ENCODE measurements at regions not wholly inside any gene's neighbourhood (a gene's known extent, or its start where the extent isn't known, plus 50 kb on each side); places are given as distances from the start of the nearest gene placed in this dataset.

GRCh38 chr17:71157297-71157696 is 963.5 kb upstream of the SOX9 start:
- no peak overlapping the region for H2BK5ac ChIP-seq (ENCODE audit: low read depth, low read length, poor library complexity, severe bottlenecking)
- WGBS, 2 experiments (ENCODE audit: extremely low coverage in 2 of 2, insufficient read length in 1 of 2), result no CpG with 5 or more reads among the region's 2 CpGs
- CTCF ChIA-PET, result interaction anchor here (1.4 kb wide), 1 partner anchor 9 kb away, joined by 3 read pairs; no protein-coding TSS in a partner anchor
- intact Hi-C loops (cut with micrococcal nuclease) (loop anchor here (5.0 kb wide), 1 partner anchor 110 kb away; no protein-coding TSS in a partner anchor), dilution Hi-C loops (cut with HindIII; ENCODE audit: low sequenced_read_pairs, unreplicated experiment) (no loop called here), in situ Hi-C loops (cut with MboI; ENCODE audit: low sequenced_read_pairs) (no loop called here)
- no peak for DNase-seq
- H2AK5ac ChIP-seq (ENCODE audit: low read depth, low read length), result no peak overlapping the region
- H2BK120ac ChIP-seq (ENCODE audit: low read depth, low read length), result no peak overlapping the region
- H3K4me2 ChIP-seq (ENCODE audit: low read depth, low read length), result no peak overlapping the region
- H3K4me3 ChIP-seq (ENCODE audit: insufficient read depth, low read depth, low read length), result no peak overlapping the region
- H4K5ac ChIP-seq (ENCODE audit: low read depth, low read length), result no peak overlapping the region
- H3K79me1 ChIP-seq (ENCODE audit: low read depth in 1 of 2, low read length in 2 of 2), result no peaks in the 10 kb centered on the region
- POLR2A ChIA-PET (ENCODE audit: unreplicated experiment), result no interaction called here
- H3K9ac ChIP-seq (ENCODE audit: low read depth, low read length), result no peak overlapping the region
- no peak overlapping the region for H2BK15ac ChIP-seq (ENCODE audit: low read depth, low read length)
- H2AFZ ChIP-seq (replicated peaks; ENCODE audit: low read length, poor library complexity), result no peak overlapping the region
- TF ChIP-seq NFE2L2 (IDR thresholded peaks at IDR 0.05; ENCODE audit: low read depth, low read length) (no peak), SMC3 (IDR thresholded peaks at IDR 0.05; ENCODE audit: low read depth, low read length) (no peak), BHLHE40 (IDR thresholded peaks at IDR 0.05; ENCODE audit: low read depth, low read length) (no peak), POLR2A (IDR thresholded peaks at IDR 0.05; ENCODE audit: low read depth, low read length) (no peak), RCOR1 (IDR thresholded peaks at IDR 0.05; ENCODE audit: insufficient replicate concordance, low read length) (no peak), RFX5 (IDR thresholded peaks at IDR 0.05; ENCODE audit: low read depth, low read length) (no peak), RAD21 (IDR thresholded peaks at IDR 0.05; ENCODE audit: low read length) (no peak), MXI1 (IDR thresholded peaks at IDR 0.05; ENCODE audit: borderline replicate concordance, low read depth, low read length) (no peak), MAFK (IDR thresholded peaks at IDR 0.05; ENCODE audit: low read depth, low read length) (no peak), FOS (IDR thresholded peaks at IDR 0.05; ENCODE audit: low read depth, low read length) (no peak), CHD1 (IDR thresholded peaks at IDR 0.05; ENCODE audit: low read depth, low read length) (no peak), CEBPB (IDR thresholded peaks at IDR 0.05; ENCODE audit: low read depth, low read length) (no peak), MAZ (IDR thresholded peaks at IDR 0.05; ENCODE audit: borderline replicate concordance, low read depth, low read length) (no peak)
- TF ChIP-seq, protein P1, sequence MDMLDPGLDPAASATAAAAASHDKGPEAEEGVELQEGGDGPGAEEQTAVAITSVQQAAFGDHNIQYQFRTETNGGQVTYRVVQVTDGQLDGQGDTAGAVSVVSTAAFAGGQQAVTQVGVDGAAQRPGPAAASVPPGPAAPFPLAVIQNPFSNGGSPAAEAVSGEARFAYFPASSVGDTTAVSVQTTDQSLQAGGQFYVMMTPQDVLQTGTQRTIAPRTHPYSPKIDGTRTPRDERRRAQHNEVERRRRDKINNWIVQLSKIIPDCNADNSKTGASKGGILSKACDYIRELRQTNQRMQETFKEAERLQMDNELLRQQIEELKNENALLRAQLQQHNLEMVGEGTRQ (IDR thresholded peaks at IDR 0.05; ENCODE audit: low read depth, low read length), result no peak
- TF ChIP-seq, protein P2, sequence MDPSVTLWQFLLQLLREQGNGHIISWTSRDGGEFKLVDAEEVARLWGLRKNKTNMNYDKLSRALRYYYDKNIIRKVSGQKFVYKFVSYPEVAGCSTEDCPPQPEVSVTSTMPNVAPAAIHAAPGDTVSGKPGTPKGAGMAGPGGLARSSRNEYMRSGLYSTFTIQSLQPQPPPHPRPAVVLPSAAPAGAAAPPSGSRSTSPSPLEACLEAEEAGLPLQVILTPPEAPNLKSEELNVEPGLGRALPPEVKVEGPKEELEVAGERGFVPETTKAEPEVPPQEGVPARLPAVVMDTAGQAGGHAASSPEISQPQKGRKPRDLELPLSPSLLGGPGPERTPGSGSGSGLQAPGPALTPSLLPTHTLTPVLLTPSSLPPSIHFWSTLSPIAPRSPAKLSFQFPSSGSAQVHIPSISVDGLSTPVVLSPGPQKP (IDR thresholded peaks at IDR 0.05; ENCODE audit: borderline replicate concordance, low read depth, low read length), result no peak
- TF ChIP-seq, protein P3, sequence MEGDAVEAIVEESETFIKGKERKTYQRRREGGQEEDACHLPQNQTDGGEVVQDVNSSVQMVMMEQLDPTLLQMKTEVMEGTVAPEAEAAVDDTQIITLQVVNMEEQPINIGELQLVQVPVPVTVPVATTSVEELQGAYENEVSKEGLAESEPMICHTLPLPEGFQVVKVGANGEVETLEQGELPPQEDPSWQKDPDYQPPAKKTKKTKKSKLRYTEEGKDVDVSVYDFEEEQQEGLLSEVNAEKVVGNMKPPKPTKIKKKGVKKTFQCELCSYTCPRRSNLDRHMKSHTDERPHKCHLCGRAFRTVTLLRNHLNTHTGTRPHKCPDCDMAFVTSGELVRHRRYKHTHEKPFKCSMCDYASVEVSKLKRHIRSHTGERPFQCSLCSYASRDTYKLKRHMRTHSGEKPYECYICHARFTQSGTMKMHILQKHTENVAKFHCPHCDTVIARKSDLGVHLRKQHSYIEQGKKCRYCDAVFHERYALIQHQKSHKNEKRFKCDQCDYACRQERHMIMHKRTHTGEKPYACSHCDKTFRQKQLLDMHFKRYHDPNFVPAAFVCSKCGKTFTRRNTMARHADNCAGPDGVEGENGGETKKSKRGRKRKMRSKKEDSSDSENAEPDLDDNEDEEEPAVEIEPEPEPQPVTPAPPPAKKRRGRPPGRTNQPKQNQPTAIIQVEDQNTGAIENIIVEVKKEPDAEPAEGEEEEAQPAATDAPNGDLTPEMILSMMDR (conservative IDR thresholded peaks at IDR 0.05; ENCODE audit: low read depth, low read length), result no peak
- H2BK20ac ChIP-seq (ENCODE audit: low read depth, low read length), result no peak overlapping the region
- no peak overlapping the region for H4K91ac ChIP-seq (ENCODE audit: insufficient read depth, low read depth, low read length)
- no peaks in the 10 kb centered on the region for H3K9me1 ChIP-seq (ENCODE audit: insufficient read depth, low read length)
- no peak overlapping the region for H3K18ac ChIP-seq (ENCODE audit: low read depth, low read length)
- no peak overlapping the region for H3K27ac ChIP-seq (ENCODE audit: insufficient read depth, low read length)
- H4K8ac ChIP-seq (ENCODE audit: low read depth in 2 of 2, low read length in 2 of 2), result no peak overlapping the region
- H2AK9ac ChIP-seq (replicated peaks; ENCODE audit: low read depth, low read length, poor library complexity), result no peak overlapping the region
- H3K56ac ChIP-seq (ENCODE audit: extremely low read depth, insufficient read depth, low read length), result no peak overlapping the region
- H3K4me1 ChIP-seq (ENCODE audit: control insufficient read depth, insufficient read depth, low read length), result no peaks in the 10 kb centered on the region
- no TSS peak for BruUV-seq (replicated peaks)
- no peak overlapping the region for H3K23ac ChIP-seq (ENCODE audit: low read depth, low read length)
- ATAC-seq (ENCODE audit: low read depth), result no peak
- H3K27me3 ChIP-seq (ENCODE audit: control insufficient read depth, insufficient read depth, low read length), result no peaks in the 10 kb centered on the region
- H3K9me3 ChIP-seq (ENCODE audit: control insufficient read depth, insufficient read depth, low read length), result no peaks in the 10 kb centered on the region
- H3K36me3 ChIP-seq (ENCODE audit: control insufficient read depth, insufficient read depth, low read length), result no peaks in the 10 kb centered on the region
- H4K20me1 ChIP-seq (ENCODE audit: insufficient read depth, low read length), result no peaks in the 10 kb centered on the region
- H3K14ac ChIP-seq (replicated peaks; ENCODE audit: low read depth, low read length), result no peak overlapping the region
- H3K4ac ChIP-seq (ENCODE audit: low read depth, low read length), result no peak overlapping the region

Measured in IMR-90 (cell line).